Activated CD4-positive, CD25-positive, alpha-beta regulatory T cell (primary cell): ENCODE measurements at regions not wholly inside any gene's neighbourhood (a gene's known extent, or its start where the extent isn't known, plus 50 kb on each side); places are given as distances from the start of the nearest gene placed in this dataset.
"Not testable (repeated sequence)": the region's sequence is repeated elsewhere in the genome, so short reads cannot be mapped to it uniquely, and the experiment has no call there.

Experiments
- DNase-seq, 4 experiments: peaks; one replicate each; lab custom pipeline; 2025; lab: John Stamatoyannopoulos, UW

DNA sequence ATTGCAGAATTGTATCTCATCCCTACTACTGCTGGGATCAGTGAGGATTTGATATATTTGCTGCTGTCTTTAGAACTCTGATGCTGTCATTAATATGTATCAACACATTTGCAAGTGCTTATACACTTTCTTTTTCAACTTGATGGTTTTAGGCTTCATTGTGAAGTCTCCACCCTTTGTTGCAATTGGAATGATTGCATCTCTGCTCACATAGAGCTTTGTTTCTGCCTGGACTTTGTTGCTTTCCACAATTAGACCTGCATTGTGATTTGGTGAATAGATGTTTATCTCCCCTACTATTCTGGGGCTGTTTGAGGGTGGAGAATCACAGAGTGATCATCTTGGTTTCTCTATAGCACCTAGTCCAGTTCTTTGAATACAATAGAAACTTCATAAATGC, 666.7 kb downstream of the EPM2A start:
- DNase-seq, result no peak

DNA sequence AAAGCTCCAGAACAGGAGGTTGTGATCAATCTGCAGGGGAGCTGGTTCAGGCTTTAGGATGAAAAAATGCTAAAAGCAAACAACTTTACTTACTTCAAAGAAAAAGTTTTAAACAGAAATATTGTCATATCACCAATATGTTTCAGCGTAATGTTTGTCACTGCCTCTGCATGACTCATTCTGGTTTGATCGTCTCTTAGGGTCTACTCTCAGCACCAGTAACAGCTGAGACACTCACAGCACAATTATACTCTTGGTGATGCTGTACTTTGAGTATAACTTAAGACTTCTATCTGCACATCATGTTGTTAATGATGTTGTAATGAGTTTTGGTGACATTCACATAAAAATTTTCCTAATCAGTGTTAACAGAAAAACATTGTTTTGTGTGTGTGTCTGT, 665.4 kb downstream of the EPM2A start:
- no peak for DNase-seq

DNA sequence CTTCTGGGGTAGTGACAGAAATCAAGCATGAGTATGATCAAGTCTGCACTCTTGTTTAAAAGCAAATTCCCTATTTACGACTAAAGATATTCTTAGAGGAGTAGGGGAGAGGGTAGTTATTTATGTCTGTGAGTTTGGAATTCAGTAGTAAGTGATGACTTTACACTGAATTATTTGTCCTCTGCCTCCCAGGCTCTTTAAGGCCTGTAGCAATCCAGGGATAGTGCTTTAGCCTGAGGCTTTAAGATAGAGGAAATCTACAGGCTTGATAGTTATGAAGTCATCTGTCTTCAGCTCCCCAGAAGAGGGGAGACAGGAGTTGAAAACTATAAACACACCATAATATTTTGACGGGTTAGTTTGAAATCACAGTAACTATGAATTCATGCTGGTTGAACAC, 664.5 kb downstream of the EPM2A start:
- no peak for DNase-seq

- no peak for DNase-seq
These were observed 663.5 kb downstream of the EPM2A start for GRCh38 chr6:145071836-145072235.

GRCh38 chr6:145073811-145074210, 661.5 kb downstream of the EPM2A start:
- no peak for DNase-seq

- no peak for DNase-seq
These were observed 660.5 kb downstream of the EPM2A start for GRCh38 chr6:145074805-145075204.

GRCh38 chr6:145075425-145075824, 659.9 kb downstream of the EPM2A start:
- no peak for DNase-seq

DNA sequence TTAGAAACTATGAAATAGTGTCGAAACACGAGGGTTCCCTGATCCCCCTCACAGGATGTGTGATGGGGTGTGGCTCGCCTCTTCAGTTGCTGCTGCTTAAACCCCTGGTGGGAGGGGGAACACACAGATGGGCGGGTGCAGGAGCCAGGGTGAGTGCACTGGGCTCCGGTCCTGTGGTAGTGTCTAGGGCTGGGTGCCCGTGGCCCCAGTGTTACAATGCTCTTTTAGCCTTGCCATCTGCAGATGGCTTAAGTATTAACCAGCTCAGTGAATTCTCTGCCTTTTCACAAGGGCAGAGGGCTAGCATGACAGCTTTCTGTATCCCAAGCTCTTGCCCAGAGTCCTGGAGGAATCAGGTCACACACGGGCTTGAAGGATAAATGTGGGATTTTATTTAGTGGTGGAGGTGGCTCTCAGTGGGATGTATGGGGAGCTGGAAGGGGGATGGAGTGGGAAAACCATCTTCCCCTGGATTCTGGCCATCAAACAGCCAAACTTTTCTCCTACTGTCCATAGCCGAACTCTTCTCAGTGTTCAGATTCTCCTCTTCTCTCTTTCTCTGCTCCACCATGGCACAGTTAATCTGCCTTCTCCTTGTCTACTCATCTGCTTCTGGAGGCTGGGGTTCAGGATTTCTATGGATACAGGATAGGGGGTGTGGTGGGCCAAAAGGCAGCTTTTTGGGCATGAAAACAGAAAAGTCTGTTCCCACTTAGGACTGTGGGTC, 659.0 kb downstream of the EPM2A start:
- no peak for DNase-seq

DNA sequence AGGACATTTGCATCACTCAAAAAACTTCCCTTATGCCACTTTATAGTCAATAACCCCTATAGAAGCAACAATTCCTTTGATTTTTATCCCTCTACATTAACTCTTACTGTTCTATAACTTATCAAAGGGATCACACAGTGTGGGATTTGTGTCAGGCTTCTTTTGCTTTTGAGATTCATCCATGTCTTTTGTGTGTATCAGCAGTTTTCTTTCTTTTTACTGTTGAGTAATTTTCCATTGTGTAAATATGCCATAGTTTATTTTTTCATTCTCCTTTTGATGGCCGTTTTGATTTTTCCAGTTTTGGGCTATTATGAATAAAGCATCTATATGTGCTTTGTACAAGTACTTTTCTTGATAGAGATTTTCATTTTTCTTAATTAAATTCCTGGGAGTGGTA, 657.9 kb downstream of the EPM2A start:
- no peak for DNase-seq

- DNase-seq, result no peak
These were observed 654.7 kb downstream of the EPM2A start for GRCh38 chr6:145080651-145081050.

- no peak for DNase-seq
These were observed 653.6 kb downstream of the EPM2A start for GRCh38 chr6:145081677-145082076.

DNA sequence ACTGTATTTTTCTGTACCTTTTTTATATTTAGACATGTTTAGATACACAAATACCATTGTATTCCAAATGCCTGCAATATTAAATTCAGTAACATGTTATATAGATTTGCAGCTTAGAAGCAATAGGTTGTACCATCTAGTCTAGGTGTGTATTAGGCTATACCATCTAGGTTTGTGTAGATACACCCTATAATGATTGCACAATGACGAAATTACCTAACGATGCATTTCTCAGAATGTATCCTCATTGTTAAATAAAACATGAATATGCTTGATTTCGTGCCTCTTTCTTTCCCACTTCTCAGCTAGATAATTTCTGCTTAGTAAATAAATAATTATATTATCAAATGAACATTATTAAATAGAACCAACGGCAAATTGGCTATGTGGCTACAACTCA, 653.0 kb downstream of the EPM2A start:
- DNase-seq, result no peak

DNA sequence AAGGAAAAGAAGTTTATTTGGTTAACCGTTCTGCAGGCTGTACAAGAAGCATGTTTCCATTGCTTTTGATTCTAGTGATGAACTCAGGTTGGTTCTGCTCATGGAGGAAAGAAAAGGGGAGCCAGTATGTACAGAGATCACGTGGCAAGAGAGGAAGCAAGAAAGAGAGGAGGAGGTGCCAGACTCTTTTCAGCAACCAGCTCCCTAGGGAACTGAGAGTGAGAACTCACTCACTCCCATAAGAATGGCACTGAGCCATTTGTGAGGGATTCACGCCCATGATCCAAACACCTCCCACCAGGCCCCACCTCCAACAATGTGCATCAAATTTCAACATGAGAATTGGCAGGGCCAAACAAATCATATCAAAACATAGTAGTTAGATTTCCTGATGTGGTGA, 649.1 kb downstream of the EPM2A start:
- no peak for DNase-seq

DNA sequence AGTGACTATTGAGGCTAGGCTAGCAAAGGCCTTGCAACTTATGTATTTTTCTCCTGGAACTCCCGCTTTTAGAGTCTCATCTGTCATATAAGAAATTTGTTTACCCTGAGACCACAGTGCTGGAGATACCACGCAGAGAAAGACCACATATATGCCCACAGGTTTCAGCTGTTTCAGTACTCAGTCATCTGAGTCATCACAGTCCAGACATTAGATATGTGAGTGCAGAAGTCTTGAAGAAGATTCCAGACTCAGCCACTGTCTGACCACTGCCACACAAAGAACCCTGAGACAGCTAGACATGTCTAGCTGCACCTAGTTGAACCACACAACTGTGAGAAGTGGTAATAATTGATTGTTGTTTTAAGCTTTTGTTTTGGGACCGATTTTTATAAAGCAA, 648.3 kb downstream of the EPM2A start:
- DNase-seq, result no peak

DNA sequence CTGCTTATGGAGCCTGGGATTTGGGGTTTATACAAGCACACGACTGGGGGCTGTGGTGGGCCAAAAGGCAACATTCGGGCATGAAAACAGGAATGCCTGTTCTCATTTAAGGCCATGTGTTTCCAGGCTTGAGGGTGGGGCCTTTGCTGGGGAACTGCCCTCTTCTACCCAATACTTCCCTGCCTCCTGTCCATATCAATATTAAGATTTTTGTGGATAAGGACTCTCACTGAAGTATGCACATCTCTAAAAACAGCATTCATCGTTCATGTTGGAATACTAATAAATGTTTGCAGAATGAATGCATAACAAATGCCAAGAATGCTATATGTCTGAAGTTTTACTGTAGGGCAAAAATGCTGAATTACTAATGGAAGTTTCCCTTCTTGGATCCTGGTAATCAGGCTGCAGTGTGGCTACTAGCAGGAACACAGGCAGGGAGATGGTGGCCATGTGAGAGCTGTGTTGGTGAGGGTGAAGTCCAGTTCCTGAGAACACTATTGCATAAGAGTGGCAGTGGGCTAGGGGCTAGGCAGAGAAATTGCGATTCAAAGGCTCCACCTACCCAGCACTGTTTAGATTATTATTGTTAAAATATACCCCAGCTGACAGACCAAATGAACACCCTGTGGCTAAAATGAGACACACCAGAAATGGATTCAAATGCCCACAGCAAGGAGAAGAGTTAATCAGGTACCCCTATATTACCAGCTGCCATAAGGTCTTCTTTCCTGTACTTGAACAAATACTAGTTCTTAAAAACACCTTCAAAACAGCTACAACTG, 644.3 kb downstream of the EPM2A start:
- no peak for DNase-seq

DNA sequence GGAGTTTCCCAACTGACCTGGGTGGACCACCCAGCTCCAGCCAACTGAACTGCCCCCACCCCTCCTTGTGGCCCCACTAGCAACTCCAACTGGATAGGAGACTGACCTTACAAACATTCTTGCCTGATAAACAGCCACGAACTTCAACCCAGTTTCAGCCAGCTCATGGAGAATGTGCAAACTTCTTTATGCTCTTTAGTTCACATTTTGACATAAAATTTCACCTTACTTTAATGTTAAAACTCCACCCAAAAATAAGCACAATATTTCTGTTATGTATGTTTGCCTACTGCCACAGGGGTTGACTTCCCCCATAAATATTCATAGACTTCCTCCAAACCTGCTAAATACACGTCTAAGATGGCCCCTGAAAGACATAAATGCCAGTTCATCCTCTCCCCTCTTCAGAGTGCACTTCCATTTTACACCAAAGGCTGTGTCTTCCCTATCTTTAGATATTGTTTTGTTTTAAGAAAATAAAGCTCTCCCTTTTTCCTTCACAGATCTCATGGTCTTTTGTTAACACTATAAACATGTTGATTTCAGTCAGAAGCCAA, 643.7 kb downstream of the EPM2A start:
- DNase-seq, result no peak

GRCh38 chr6:145092554-145092953, 642.8 kb downstream of the EPM2A start:
- DNase-seq, result no peak

GRCh38 chr6:145093226-145093625, 642.1 kb downstream of the EPM2A start:
- DNase-seq, result no peak

- no peak for DNase-seq
These were observed 638.5 kb downstream of the EPM2A start for GRCh38 chr6:145096846-145097245.

DNA sequence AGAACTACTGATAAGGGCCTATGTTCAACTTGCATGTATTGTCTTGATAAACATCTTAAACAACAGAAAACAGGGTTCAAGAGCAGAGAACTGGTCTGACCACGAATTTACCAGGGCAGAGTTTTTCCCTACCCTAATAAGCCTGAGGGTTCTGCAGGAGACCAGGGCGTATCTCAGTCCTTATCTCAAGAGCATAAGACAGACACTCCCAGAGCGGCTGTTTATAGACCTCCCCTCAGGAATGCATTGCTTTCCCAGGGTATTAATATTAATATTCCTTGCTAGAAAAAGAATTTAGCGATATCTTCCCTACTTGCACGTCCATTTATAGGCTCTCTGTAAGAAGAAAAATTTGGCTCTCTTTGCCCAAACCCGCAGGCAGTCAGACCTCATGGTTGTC, 637.2 kb downstream of the EPM2A start:
- DNase-seq, result not testable (repeated sequence)

GRCh38 chr6:145099713-145100112, 635.6 kb downstream of the EPM2A start:
- no peak for DNase-seq

DNA sequence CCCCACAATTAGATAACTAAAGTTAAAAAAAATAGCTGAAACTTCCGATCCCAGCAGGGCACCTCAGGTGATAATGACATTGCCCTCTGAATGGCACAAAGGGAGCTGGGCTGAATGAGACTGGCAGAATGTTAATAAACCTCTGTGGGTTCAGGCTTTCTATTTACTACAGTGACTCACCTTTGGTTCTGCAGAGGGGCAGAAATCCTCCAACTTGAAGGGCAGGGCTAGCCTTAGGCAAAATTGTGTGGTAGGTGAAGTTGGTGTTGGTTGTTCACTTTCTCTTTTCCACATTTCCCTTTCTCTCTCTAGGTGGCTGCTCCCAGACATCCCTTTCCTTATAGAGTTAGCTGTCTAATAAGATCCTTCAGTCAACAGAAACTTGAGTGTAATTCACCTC, 625.2 kb downstream of the EPM2A start:
- no peak for DNase-seq

GRCh38 chr6:145111407-145111806, 623.9 kb downstream of the EPM2A start:
- DNase-seq, result not testable (repeated sequence)
